Pancreas (tissue), 10 donors: ENCODE measurements at regions not wholly inside any gene's neighbourhood (a gene's known extent, or its start where the extent isn't known, plus 50 kb on each side); places are given as distances from the start of the nearest gene placed in this dataset.

Experiments
- ATAC-seq, 4 donors: fragments of 200-7000 bp; cut with Tn5 transposase; one replicate each; pipeline versions ENCODE4 v1.8.0 to v1.9.1; 2020; ENCODE audit warnings: mild to moderate bottlenecking in 4 of 4, moderate library complexity in 4 of 4
- DNase-seq, 6 donors: peaks; one replicate each; pipeline ENCODE4 v3.0.0-alpha.2; 2020
- FAIRE-seq: peaks from 2 replicates; lab custom pipeline; 2012; peaks lifted over from hg19 to GRCh38; lab: Jason Lieb, UNC
- H3K27ac ChIP-seq, 4 donors: fragments of 200-600 bp; sonication (generic); 1 replicate in 3 of 4; 2 replicates in 1 of 4; pipeline versions ENCODE4 v1.5.0 to v1.8.0; 2020
- H3K27me3 ChIP-seq, 4 donors: fragments of 200-600 bp; one replicate each; pipeline ENCODE4 v1.8.0; 2021
- H3K36me3 ChIP-seq, 3 donors: fragments of 200-600 bp; sonication (generic) in 1 of 3; one replicate each; pipeline versions ENCODE4 v1.5.0 to v1.8.0; 2020 to 2021
- H3K4me1 ChIP-seq, 3 donors: fragments of 200-600 bp; one replicate each; pipeline ENCODE4 v1.8.0; 2021
- H3K4me3 ChIP-seq, 4 donors: fragments of 200-600 bp; sonication (generic) in 2 of 4; one replicate each; pipeline versions ENCODE4 v1.5.0 to v1.8.0; 2020 to 2021
- H3K9me3 ChIP-seq, 4 donors: fragments of 200-600 bp; one replicate each; pipeline ENCODE4 v1.8.0; 2021
- WGBS, 2 donors: extraction: QIAGEN DNeasy Blood & Tissue Kit; methylation state at CpG; one replicate each; pipeline ENCODE4 v1.1.7; 2013; 5-methylcytosine and 5-hydroxymethylcytosine counted together
- intact Hi-C, 3 donors: fragments of 100-400 bp; cut with DNase I; formaldehyde crosslinking; loops; one replicate each; pipeline versions ENCODE4 v1.11.1 to v1.14.2; 2022
- TF ChIP-seq, protein P1 (sequence below), 4 donors: fragments of 200-600 bp; sonication (generic) in 3 of 4; IDR thresholded peaks; one replicate each; pipeline versions ENCODE4 v1.5.0 to v1.8.0; 2021; ENCODE audit warnings: antibody characterized with exemption in 4 of 4
- donor health status: healthy with polysubstance abuse.
- donor health status: DM: no; HTN: no; CAD: no; lungs with moderate emphysema.
- donor health status: DM: no; HTN: no; CAD: no.
- donor health status: control.
- donor health status: control.
- donor health status: Bipolar disorder and iron deficiency.
- donor health status: DM: yes; HTN: yes; CAD: no.
- donor health status: DM: no; HTN: no; CAD: no.
- donor health status: DM: no; HTN: no; CAD: no.
- donor health status: DM: yes; HTN: yes; CAD: no.

DNA sequence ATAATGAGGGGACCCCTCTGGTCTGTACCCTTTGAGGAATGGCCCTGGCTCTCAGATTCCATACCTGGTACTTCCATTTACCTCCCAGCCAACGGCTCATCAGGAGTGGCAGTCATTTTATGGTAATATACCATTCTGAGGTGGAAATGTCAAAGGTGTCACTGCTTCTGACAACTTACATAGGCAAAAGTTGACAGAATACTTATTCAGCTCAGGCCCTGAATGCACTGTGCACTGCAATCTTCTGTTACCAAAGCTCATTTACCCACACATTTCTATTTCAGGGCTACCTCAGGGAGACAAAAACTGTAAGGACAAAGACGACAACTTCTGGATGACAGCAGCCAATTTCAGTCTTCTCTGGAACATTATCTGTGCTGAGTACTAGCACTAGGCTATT lies 212.2 kb upstream of the TMEM260 start:
- H3K27ac ChIP-seq = no peak overlapping the region
- H3K4me3 ChIP-seq = no peak overlapping the region
- 85 to 97% methylated on average over 2 of the region's 2 CpGs for WGBS, 2 donors
- no peaks in the 10 kb centered on the region for H3K4me1 ChIP-seq
- TF ChIP-seq, protein P1, sequence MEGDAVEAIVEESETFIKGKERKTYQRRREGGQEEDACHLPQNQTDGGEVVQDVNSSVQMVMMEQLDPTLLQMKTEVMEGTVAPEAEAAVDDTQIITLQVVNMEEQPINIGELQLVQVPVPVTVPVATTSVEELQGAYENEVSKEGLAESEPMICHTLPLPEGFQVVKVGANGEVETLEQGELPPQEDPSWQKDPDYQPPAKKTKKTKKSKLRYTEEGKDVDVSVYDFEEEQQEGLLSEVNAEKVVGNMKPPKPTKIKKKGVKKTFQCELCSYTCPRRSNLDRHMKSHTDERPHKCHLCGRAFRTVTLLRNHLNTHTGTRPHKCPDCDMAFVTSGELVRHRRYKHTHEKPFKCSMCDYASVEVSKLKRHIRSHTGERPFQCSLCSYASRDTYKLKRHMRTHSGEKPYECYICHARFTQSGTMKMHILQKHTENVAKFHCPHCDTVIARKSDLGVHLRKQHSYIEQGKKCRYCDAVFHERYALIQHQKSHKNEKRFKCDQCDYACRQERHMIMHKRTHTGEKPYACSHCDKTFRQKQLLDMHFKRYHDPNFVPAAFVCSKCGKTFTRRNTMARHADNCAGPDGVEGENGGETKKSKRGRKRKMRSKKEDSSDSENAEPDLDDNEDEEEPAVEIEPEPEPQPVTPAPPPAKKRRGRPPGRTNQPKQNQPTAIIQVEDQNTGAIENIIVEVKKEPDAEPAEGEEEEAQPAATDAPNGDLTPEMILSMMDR (IDR thresholded peaks at IDR 0.05) = no peak
- H3K9me3 ChIP-seq = no peaks in the 10 kb centered on the region
- H3K27me3 ChIP-seq = no peaks in the 10 kb centered on the region
- DNase-seq = no peak
- intact Hi-C loops = no loop called here
- no peaks in the 10 kb centered on the region for H3K36me3 ChIP-seq
- no peak for ATAC-seq
- FAIRE-seq = no peak

DNA sequence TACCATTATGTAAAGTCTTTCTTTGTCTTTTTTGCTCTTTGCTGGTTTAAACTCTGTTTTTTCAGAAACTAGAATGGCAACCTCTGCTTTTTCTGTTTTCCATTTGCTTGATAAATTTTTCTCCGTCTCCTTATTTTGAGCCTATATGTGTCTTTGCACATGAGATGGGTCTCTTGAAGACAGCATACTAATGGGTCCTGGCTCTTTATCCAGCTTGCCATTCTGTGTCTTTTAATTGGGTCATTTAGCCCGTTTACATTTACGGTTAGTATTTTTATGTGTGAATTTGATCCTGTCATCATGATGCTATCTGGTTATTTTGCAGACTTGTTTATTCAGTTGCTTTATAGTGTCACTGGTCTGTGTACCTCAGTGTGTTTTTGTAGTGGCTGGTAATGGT lies 207.9 kb upstream of the TMEM260 start:
- H3K27me3 ChIP-seq = no peaks in the 10 kb centered on the region
- H3K4me1 ChIP-seq = no peaks in the 10 kb centered on the region
- H3K4me3 ChIP-seq = no peak overlapping the region
- DNase-seq (no peak), ATAC-seq (no peak), FAIRE-seq (no peak)
- H3K9me3 ChIP-seq = no peaks in the 10 kb centered on the region
- H3K36me3 ChIP-seq = no peaks in the 10 kb centered on the region
- TF ChIP-seq, protein P1 (IDR thresholded peaks at IDR 0.05) = no peak
- H3K27ac ChIP-seq = no peak overlapping the region
- intact Hi-C loops = no loop called here
- WGBS, 2 donors = 92 to 97% methylated on average over 3 of the region's 3 CpGs

DNA sequence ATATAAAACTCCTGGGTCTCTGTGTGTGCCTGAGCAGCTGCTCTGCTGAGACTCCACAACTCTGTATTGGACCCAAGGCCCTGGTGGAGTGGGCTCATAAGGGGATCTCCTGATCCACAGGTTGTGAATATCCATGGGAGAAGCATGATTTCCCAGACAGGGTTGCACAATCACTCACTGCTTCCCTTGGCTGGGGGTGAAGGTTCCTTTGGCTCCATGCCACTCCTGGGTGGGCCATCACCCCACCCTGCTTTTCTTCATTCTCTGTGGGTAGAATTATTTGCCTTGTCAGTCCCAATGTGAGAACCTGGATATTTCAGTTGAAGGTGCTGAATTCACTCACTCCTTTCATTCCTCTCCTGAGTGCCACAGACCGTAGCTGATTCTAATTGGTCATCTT lies 205.2 kb upstream of the TMEM260 start:
- H3K4me1 ChIP-seq = no peaks in the 10 kb centered on the region
- H3K27me3 ChIP-seq = no peaks in the 10 kb centered on the region
- no peak for ATAC-seq
- 92 to 96% methylated on average over 1 of the region's 1 CpG for WGBS, 2 donors
- intact Hi-C loops = no loop called here
- no peak for DNase-seq
- TF ChIP-seq, protein P1 (IDR thresholded peaks at IDR 0.05) = no peak
- H3K27ac ChIP-seq = no peak overlapping the region
- no peak overlapping the region for H3K4me3 ChIP-seq
- FAIRE-seq = no peak
- no peaks in the 10 kb centered on the region for H3K9me3 ChIP-seq
- no peaks in the 10 kb centered on the region for H3K36me3 ChIP-seq

DNA sequence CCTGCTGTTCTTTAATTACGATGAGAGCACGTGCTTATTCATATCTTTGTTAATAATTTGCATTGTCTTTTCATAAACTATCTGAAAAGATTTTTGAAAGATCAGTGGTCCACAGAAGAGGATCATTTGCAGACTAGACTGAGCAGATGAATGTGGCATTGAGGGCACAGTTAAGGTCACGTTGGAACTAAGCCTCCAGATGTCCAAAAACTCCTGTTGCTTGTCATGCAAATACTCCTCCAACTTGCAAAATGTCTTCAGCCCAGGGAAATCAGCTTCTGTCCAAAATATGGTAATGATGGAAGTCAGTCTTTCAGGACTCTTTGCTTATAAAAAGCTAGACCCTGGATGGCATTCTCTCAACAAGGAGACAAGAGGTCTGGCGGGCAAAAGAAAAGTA lies 201.6 kb upstream of the TMEM260 start:
- no peak for ATAC-seq
- 92 to 98% methylated on average over 4 of the region's 4 CpGs for WGBS, 2 donors
- H3K27ac ChIP-seq = no peak overlapping the region

DNA sequence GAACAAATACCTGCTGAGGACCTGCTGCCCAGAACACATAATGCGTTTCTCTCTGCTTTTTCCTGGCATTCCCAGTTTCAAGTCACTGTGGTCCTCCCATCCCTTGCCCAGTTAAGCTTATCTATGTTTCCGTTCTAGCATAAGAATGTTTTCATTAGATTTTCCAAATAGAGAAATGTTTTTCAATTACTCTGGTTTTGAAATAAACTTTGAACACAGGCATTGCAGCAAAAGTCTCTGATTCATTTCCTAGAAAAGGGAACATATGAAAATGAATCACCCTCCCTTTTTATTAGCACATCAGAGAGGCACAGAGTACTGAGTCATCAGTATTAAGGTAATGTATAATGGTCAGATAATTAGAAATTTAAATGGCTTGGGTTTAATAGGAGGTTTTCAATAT lies 201.1 kb upstream of the TMEM260 start:
- peak in 3 of 4 donors; percentile 39 to 78 (median 56) for ATAC-seq
- H3K4me3 ChIP-seq = no peak overlapping the region
- intact Hi-C loops = no loop called here
- TF ChIP-seq, protein P1 (IDR thresholded peaks at IDR 0.05) = no peak
- no peaks in the 10 kb centered on the region for H3K27me3 ChIP-seq
- 79 to 90% methylated on average over 2 of the region's 2 CpGs for WGBS, 2 donors
- no peak for DNase-seq
- H3K27ac ChIP-seq = no peak overlapping the region
- no peaks in the 10 kb centered on the region for H3K4me1 ChIP-seq
- no peak for FAIRE-seq
- no peaks in the 10 kb centered on the region for H3K36me3 ChIP-seq
- no peaks in the 10 kb centered on the region for H3K9me3 ChIP-seq

More for the DNA sequence above, 201.6 kb upstream of the TMEM260 start:
- H3K9me3 ChIP-seq = no peaks in the 10 kb centered on the region
- no peak for DNase-seq
- intact Hi-C loops = no loop called here
- H3K4me3 ChIP-seq = no peak overlapping the region
- TF ChIP-seq, protein P1 (IDR thresholded peaks at IDR 0.05) = no peak
- no peaks in the 10 kb centered on the region for H3K27me3 ChIP-seq
- no peaks in the 10 kb centered on the region for H3K36me3 ChIP-seq
- FAIRE-seq = no peak
- H3K4me1 ChIP-seq = no peaks in the 10 kb centered on the region
